HG02938 (cell line): ENCODE measurements at regions not wholly inside any gene's neighbourhood (a gene's known extent, or its start where the extent isn't known, plus 50 kb on each side); places are given as distances from the start of the nearest gene placed in this dataset.

Experiments used
- ATAC-seq: cut with Tn5 transposase; IDR thresholded peaks from one replicate; pipeline ENCODE4 v1.9.1; 2021; ENCODE audit warnings: mild to moderate bottlenecking, moderate library complexity; ENCODE audit not compliant: unreplicated experiment

DNA sequence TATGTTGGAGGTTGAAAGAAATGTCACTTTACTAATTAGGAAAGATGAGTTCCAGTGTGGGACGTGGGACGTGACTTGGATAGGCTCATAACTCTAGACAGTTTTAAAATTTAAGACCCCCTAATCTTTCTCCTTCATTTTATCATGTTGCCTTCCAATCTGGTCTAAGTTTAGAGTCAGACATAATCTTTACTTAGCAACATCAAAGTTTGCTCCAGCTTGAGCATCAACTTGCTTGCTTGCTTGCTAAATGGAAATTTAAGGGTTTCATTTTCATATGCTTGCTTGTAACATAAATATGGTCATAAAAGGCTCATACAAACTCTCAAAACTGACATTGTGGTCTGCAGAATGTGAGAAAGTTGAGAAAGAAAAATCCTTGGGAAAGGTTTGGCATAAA is 428.9 kb downstream of the EPHA4 start:
- ATAC-seq: no peak

DNA sequence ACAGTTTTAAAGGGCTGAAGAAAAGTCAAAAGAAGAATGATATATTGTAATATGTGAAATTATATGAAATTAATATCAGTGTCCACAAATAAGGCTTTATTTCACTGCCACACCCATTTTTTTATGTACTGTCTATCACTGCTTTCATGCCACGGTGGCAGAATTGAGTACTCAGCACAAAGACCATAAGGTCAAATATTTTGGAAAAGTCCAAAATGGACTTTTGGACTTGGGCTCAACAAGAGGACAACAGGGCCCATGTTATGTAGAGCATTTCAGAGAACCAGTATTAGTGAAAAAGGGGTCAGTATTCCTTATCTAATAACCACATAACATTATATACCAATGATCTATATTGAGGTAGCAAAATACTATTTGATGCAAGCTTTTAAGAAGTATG is 427.2 kb downstream of the EPHA4 start:
- no peak for ATAC-seq

DNA sequence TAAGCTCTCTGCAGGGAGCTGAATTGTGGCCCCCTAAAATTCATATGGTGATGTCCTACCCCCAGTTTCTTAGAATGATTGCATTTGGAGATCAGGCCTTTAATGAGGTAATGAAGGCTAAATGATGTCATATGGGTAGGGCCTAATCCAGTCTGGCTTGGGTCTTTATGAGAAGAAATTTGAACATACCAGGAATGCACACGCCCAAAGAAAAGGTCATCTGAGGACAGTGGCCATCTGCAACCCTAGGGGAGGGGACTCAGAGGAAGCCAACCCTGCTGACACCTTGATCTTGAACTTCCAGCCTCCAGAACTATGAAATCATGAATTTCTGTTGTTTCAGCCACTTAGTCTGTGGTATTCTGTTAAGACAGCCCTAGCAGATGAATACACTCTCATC is 426.7 kb downstream of the EPHA4 start:
- ATAC-seq: no peak

DNA sequence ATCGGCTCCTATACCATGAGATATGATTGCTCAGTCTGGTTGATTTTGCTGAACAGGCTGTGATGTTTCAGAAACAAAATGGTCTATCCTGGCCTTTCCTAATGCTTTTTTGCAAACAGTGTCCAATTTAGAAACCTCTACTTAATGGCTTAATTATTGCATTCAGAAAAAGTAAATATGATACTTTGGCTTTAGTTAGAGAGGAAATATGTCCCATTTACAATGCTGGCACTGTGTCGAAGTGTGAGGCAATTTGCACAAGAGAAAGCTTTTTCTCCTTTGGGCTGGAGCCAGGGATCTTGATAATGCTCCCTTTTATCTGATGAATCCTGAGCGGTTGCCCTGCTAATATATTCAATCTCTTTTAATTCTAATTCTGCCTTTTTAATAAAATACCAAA is 418.9 kb downstream of the EPHA4 start:
- no peak for ATAC-seq

DNA sequence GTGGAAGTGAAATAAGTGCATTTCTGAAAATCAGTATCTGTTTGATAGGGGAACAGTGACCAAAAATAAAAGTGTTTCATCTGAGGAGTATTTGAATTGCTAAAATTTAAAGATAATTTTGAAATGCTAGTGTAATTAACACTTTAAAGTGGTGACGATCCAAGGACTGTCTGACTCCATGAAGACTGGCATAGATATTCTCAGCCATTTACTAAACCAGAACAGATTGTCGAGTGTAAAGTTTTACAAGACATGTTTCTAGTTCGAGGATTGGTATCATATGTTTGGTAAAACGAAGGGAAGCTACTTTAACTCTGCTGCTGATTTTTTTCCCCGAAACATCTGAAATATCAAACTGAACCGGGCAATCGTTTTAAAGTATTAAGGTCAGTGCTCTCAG is 417.9 kb downstream of the EPHA4 start:
- no peak for ATAC-seq

DNA sequence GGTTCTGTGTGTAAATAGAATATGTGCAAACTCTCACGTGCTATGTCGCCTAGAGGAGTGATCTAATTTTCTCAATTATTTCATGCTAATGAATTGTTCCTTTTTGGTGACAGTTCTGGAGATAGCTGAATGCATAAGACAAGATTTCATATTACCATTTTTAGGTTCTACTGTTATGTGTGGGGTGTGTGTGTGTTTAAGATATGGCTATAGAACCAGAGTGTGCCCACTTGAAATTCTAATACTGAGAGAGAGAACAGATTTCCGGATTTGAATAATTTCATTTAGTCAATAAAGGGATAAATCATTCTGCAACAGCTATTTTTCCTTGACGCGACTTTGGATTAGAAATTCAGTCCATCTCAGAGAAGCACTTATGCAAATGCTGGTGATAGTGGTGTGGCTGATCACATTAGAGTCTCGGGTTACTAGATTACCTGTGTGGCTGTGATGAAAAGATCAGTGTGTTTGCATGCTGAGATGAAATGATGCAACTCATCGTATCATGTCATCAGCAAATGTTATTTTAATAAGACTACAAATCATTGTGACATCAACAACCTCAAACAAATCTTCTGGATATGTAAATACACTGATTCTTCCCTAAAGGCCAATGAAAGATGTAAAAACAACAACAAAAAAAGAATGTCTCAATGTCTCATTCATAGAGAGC is 415.9 kb downstream of the EPHA4 start:
- no peak for ATAC-seq

DNA sequence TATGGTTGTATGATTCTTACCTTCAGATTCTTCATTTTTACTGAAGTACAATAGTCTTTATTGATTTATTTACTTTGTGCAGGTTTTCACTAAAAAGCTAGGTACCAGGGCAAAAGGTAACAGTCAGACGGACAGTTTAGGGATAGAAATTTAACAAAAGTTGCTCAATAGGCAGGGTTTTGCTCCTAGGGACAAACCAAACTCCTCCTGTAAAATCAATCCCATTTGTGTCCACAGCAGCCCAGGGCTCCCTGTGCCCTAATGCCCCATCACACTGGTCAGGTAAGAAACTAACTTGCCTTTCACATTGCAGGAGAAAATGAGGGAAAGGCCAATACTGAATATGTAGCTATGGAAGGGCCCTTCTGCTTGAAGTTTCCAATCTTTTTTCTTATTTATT is 410.9 kb downstream of the EPHA4 start:
- no peak for ATAC-seq

DNA sequence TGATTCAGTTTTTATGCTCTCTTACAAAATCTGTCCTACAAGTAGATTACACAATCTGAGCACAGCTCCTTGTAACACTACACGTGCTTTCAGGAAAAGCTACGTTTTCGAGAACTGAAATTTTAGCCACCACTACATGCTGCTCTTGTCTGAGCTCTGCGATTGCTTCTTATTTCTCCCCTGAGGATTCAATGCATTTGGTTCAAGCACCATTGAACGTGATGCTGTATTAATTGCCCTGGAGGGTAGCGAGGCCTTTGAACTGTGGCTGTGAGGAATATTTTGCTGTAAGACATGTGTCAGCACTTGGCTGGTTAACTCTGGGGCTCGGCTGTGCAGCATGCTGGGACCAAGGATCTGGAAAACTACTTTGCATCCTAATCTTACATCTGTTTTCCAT is 405.8 kb downstream of the EPHA4 start:
- no peak for ATAC-seq

DNA sequence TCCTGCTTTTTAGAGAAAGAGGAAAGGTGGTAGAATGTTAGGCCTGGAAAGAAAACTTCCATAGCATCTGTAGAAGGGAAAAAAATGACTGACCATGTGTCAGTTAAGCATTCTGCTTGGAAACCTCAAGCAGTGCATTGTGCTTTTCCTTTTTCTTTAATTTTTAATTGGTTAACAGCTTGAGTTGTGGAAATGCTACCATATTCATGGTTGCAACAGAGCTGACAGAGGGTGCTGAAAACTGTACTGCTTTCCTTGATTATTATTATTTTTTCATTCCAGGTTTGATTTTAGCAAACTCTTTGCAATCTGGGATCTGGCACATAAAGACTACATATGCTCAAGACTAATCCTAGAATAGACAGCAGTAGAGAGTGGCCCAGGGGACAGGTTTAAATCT is 404.5 kb downstream of the EPHA4 start:
- no peak for ATAC-seq

DNA sequence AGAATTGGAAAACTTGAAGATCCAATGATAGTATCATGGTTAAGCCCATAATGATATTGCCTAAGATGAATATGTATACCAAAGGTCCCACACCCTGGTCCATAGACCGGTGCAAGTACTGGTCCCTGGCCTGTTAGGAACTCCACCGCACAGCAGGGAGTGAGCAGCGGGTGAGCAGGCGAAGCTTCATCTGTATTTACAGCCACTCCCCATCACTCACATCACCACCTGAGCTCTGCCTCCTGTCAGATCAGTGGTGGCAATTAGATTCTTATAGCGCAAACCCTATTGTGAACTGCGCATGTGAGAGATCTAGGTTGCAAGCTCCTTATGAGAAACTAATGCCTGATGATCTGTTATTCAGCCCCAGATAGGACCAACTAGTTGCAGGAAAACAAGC is 402.4 kb downstream of the EPHA4 start:
- ATAC-seq: no peak

DNA sequence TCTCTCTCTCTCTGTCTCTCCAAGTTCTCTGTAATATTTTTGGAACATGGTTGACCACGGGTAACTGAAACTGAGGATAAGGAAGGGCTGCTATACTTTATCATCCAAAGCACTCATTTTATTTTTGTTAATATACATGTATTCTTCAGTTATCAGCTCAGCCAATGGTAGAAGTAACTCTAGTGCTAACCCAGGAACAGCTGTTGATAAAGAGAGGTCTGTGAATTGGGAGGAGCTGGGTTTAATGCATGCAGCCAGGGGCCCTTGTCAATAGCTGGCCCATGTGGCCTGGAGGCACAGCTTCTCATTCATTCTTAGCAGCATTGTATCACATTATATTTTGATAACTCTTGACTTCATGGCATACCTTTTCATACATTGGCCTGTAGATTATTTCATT is 401.6 kb downstream of the EPHA4 start:
- ATAC-seq: no peak

DNA sequence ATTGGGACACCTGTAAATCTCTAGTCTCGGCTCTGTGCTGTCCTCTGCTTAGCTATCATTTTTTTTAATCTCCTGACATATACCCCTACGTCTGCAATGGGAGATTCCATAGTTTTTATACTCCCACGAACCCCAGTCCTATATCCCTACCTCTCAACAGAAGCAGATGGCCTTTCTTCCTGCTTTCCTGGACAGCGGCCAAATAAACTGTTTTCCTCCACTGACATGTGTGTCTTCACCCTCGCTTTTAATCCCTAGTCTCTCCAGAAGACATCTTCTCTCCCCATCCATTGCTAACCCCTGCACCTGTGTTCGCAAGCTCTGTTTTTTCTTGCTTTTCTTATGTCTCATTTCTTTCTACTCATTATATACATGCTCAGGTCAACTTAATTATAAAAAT is 395.4 kb downstream of the EPHA4 start:
- ATAC-seq: no peak

DNA sequence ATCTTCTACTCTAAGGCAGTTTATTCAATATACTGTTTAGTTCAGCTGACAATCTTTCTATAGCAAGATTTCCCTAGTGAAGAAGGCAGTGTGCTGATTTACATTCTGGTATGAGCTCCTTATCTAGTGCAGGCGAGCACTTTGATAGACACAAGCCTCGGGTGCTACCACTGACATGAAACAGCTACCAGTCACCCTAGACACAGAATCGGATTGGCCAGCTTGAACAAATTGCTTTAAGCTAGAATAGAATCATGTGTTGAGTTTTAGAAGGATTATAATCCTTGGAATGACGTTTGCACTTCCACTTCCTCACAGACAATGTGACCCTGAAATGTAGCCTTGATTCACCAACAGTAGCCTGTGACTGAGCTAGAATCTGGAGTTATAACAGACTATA is 394.0 kb downstream of the EPHA4 start:
- no peak for ATAC-seq

DNA sequence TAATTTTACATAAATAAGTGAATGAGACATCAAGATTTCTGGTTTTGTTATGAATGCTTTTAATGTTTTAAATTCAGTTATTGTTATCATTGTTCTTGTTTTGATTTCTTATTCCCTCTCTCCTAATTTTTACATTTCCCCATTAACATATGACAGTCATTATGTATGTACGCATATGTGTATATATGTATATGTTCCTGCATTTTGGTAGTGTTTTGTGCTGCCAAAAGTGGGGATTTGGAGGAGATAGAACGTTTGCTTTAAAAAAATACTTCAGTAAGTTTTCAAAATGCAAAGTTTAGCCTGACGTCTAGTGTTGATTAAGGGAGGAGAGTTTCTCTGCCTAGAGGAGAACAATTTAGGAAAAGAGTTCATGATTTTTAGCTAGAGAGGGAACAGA is 385.2 kb downstream of the EPHA4 start:
- ATAC-seq: no peak

DNA sequence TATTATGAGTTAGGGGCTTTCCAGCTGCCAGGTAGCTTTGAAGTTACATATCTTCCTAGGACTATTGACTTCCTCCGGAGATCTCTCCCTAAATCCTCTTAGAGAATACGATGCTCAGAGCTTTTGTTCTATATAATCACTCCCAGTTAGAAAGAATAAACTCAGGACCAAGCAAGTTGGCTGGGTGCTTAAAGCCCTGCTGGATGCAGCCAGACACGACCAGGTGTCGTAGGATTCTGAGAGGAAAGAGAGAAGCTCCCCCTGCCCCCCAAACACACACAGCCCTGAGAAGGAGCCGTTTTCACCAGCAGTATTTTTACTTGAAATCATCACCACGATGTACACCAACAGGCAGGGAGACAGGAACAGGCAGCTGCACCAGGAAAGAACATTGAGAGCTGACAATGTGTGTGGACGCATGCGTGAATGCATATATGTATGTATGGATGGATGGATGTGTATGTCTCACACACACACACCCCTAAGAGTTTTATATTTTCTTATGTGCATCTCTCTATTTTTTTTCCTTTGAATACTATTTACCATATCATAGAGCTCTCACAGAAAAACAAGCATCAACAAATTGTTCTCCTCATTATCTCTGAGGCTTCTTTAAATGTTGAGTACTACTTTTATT is 382.6 kb downstream of the EPHA4 start:
- ATAC-seq: no peak

DNA sequence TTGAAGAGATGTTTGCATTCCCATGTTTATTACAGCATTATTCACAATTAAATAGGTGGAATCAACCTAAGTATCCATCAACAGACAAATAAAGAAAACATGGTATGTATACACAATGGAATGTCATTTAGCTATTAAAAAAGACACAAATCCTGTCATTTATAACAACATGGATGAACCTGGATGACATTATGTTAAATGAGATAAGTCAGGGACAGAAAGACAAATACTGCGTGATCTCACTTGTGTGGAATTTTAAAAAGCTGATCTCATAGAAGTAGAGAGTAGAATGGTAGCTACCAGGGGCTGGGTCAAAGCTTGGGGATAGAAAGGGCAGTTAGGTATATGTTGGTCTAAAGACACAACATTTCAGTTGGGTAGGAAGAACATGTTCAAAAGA is 376.3 kb downstream of the EPHA4 start:
- ATAC-seq: no peak

DNA sequence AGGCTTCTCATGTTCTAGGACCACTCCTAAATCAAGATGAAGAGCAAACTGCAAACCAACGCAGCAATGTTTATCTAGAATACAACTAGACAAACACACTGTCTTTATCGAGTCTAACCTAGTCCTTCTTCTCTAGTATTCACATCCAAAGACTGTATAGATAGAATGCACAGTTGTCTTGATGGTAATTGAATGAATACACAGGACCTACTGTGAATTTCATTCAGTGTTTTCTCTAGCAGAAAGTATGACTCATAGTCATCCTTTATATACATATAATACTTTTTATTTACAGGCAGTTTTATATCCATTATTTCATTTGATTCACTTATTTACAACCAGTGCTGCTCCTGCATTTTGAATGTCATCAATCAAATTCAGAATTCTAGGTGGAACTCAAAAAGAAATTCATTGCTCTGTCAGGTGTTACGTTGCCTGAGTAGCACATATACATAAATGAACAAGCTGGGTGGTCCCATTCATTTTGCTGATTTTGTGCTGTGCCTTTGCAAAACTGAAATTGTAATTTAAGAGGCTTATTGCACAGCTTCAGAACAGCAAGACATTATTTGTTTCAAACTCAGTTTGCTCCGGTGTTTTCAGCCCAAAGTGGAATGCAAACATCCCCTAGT is 374.8 kb downstream of the EPHA4 start:
- no peak for ATAC-seq

DNA sequence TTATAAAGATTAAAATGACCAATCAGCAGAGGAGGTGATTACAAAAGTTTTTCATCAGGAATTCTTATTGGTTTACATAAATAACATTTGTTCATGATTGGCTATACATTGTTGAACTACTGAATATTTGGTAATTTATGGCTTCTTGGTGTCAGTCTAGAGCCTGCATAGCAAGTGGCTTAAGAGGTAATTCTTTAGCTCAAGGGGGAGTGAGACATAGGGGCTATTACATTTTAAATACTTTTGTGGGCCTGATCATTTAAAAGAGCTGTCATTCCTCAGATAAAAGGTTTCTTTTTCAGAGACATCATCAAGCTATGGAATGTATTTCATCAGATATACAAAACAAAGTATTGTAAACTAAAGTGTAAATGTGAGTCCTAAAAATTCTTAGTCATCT is 373.8 kb downstream of the EPHA4 start:
- no peak for ATAC-seq

DNA sequence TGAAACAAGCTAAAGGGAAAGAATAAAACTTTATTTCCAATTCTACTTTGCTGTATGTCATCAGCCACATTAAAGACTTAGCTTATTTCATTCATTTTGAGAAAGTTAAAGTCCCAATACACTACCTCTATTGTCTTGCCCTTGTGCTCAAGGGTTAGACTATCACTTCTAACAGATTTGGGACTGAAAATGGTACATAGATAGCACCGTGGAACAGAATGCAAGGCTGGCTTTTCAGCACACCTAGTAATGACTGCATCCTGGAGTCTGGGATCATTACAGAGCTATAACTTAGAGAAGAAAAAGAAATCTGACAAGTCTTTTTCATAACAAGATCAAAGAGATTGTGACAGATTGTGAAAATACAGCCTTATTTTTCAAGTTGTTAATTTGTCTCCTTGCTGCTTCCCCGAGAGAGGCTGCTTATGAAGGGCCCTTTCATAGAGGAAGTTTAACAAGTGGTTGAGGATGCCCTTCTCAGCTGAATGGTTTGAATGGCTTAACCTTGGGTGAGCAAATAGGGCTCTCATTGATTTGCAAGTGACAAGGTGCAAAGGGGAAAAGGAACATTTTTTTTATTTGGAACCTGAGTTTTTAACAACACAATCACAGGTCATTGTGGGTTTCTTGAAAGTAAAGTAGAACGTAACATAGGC is 371.8 kb downstream of the EPHA4 start:
- no peak for ATAC-seq

DNA sequence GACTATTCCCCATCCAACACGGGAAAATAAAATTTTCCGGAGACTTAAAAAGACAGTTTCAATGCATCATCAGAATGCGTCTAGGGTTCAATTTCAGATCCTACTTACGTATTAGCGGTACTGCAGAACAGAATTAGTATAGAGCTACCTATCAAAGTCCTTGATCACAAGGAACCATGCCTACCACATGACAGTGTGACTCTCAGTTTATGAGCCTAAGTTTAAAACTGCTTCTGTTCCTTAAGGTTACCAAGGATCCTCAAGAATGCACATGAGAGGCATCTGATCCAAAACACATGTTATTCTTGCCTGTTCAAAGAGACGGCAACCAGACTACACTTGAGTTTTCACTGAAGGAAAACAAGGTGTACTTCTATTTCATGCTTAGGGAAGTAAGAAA is 369.7 kb downstream of the EPHA4 start:
- no peak for ATAC-seq

DNA sequence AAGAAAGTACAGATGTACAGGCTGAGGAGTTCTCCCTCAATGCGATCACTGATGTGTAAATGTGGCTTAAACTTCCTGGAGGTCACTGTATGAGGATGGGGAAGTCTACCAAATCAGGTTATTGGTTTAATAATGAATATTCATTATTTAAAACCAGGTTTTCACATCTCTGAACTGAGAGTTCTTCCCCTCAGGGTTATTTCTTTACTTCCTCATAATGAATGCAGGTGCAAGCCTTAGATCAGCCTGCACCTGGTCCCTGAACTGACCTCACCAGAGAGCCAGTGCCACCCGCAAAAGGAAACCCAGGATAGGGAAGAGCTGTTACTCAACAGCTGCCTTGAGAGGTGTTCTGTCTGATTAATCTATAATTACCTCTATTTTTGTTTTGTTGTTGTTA is 369.0 kb downstream of the EPHA4 start:
- peak; percentile 86 for ATAC-seq

DNA sequence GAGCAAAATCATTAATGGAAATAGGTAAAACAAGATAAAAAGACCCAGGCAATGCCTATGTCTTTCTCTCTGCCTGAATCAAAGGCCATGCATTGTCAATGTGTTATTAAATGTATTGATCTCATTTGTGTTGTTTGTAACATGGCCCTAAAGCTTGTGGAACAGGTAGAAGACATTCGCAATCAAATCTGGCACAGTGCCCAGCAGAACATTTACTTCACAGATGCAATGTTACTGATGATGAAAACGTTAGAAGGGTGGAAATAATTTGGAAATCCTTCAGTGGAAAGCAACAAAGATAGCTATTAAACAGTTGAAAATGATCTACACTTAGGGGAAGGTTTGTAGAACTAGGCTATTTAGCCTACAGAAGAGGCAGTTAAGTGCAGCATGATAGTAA is 368.2 kb downstream of the EPHA4 start:
- no peak for ATAC-seq
